Calu3 (cell line): ENCODE measurements at regions not wholly inside any gene's neighbourhood (a gene's known extent, or its start where the extent isn't known, plus 50 kb on each side); places are given as distances from the start of the nearest gene placed in this dataset.

Source experiments
- BruUV-seq: library from RNA; stranded (reverse); fragments of 400-500 nt; replicated peaks from 2 replicates; lab custom pipeline; 2021; lab: Mats Ljungman, UMichigan
- CTCF ChIA-PET: fragments of 300-600 bp; sonication (Branson Sonifier 250); formaldehyde crosslinking; loops from one replicate; lab custom pipeline; 2022; ENCODE audit warnings: antibody characterized with exemption; lab: Charles Lee
- DNase-seq: peaks from one replicate; pipeline ENCODE4 v3.0.0; 2022
- H3K27ac Mint-ChIP-seq: one replicate; pipeline ENCODE4 v1.8.0; 2022; ENCODE audit warnings: mixed read lengths; ENCODE audit not compliant: unreplicated experiment
- H3K27me3 Mint-ChIP-seq: one replicate; pipeline ENCODE4 v1.8.0; 2022; ENCODE audit warnings: mixed read lengths; ENCODE audit not compliant: unreplicated experiment
- H3K36me3 Mint-ChIP-seq: one replicate; pipeline ENCODE4 v1.8.0; 2022; ENCODE audit warnings: mild to moderate bottlenecking, moderate library complexity, mixed read lengths; ENCODE audit not compliant: insufficient read depth, unreplicated experiment
- H3K4me1 Mint-ChIP-seq: one replicate; pipeline ENCODE4 v1.8.0; 2022; ENCODE audit warnings: mild to moderate bottlenecking, low read depth, mixed read lengths; ENCODE audit not compliant: unreplicated experiment
- H3K4me3 Mint-ChIP-seq: one replicate; pipeline ENCODE4 v1.8.0; 2022; ENCODE audit warnings: mild to moderate bottlenecking, low read depth, moderate library complexity, mixed read lengths; ENCODE audit not compliant: unreplicated experiment
- H3K9me3 Mint-ChIP-seq: one replicate; pipeline ENCODE4 v1.8.0; 2022; ENCODE audit warnings: low read depth, mixed read lengths; ENCODE audit not compliant: unreplicated experiment
- intact Hi-C: fragments of 100-400 bp; cut with micrococcal nuclease; formaldehyde crosslinking; loops from one replicate; pipeline ENCODE4 v1.10.0; 2022; ENCODE audit not compliant: unreplicated experiment
- TF ChIP-seq, protein P1 (sequence below): fragments of 200-600 bp; IDR thresholded peaks from one replicate; pipeline ENCODE4 v1.8.0; 2022; ENCODE audit warnings: antibody characterized with exemption; ENCODE audit not compliant: unreplicated experiment

DNA sequence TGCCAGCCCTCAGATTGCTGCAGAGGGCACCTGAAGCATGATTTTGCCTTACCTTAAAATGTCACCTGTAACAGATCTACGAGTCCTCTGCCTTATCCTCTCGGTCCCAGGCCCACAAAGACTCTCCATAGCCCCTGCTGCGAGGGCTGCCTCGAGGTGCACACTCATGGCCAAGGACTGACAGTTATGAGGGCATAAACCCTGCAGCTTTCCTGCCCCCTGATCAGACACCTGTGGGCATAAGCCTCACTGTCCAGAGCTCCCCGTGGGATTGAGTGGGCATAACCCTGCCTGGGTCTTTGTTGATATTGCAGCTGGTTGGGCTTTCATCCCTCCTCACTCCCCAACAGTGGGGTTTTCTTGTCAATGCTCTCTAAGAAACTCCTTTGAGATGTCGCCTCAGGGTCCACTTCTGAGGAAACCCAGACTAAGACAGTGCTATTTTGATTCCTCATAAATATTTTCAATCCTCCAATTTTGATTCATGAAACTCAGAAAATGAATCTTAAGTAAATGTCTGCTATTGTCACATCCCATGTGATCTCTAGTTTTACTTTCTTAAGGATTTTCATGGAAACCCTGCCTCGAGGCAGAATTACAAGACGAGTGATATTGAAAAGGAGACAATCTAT lies 108.5 kb upstream of the NCK2 start:
- Mint-ChIP-seq H3K36me3 (no peaks in the 10 kb centered on the region), H3K4me1 (peaks cover 1% of the 10 kb centered on the region), H3K9me3 (no peaks in the 10 kb centered on the region), H3K27ac (no peak overlapping the region), H3K4me3 (no peak overlapping the region), H3K27me3 (no peaks in the 10 kb centered on the region)
- no TSS peak for BruUV-seq
- TF ChIP-seq, protein P1, sequence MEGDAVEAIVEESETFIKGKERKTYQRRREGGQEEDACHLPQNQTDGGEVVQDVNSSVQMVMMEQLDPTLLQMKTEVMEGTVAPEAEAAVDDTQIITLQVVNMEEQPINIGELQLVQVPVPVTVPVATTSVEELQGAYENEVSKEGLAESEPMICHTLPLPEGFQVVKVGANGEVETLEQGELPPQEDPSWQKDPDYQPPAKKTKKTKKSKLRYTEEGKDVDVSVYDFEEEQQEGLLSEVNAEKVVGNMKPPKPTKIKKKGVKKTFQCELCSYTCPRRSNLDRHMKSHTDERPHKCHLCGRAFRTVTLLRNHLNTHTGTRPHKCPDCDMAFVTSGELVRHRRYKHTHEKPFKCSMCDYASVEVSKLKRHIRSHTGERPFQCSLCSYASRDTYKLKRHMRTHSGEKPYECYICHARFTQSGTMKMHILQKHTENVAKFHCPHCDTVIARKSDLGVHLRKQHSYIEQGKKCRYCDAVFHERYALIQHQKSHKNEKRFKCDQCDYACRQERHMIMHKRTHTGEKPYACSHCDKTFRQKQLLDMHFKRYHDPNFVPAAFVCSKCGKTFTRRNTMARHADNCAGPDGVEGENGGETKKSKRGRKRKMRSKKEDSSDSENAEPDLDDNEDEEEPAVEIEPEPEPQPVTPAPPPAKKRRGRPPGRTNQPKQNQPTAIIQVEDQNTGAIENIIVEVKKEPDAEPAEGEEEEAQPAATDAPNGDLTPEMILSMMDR = no peak
- CTCF ChIA-PET = interaction anchor here (0.6 kb wide), 2 partner anchors 50 to 146 kb away, joined by 3 to 5 read pairs; no protein-coding TSS in a partner anchor
- DNase-seq = no peak
- intact Hi-C loops = no loop called here

DNA sequence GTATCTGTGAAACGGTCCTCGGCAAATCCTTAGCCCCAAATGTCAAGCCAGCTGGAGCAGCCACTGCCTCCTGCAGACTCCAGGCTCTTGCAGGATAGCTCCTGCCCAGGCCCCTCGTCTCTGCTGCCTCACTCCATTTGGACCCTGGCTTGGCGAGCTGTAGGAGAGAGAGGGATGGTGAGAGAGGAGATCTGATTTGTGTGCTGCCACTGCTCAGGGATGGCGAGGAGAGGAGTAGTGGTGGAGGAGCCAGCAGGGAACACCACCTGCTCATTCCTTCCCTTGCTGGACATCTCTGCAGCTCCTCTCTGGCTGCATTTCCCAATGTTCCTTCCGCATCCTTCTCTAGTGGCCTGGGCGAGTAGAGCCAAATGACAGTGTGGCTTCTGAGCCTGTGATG lies 109.1 kb upstream of the NCK2 start:
- BruUV-seq = no TSS peak
- H3K27me3 Mint-ChIP-seq = no peaks in the 10 kb centered on the region
- no peak for DNase-seq
- no peaks in the 10 kb centered on the region for H3K4me1 Mint-ChIP-seq
- intact Hi-C loops = no loop called here
- no peaks in the 10 kb centered on the region for H3K9me3 Mint-ChIP-seq
- CTCF ChIA-PET = interaction anchor here (0.5 to 0.6 kb wide), 3 partner anchors 15 to 147 kb away, joined by 3 to 7 read pairs (median 5); no protein-coding TSS in a partner anchor
- TF ChIP-seq, protein P1 = no peak
- no peak overlapping the region for H3K4me3 Mint-ChIP-seq
- no peak overlapping the region for H3K27ac Mint-ChIP-seq
- no peaks in the 10 kb centered on the region for H3K36me3 Mint-ChIP-seq

DNA sequence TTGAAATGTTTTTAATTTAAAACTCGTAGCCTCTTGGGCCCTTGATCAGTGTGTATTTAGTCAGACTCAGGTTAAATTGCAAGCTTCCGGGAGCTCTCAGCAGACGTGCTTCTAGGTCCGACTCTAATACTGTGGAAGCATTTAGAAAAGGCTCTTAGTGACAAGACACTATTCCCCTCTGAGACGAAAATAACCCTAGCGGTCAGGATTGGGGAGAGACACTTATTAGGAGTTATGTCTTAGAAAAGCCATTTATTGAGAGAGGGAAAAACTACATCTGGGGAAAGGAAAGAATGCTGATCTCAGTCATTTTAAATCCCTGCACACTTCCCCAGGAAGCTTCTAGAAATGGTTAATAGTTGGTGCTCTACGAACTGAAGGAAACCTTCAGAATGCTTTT lies 110.5 kb upstream of the NCK2 start:
- no peak for DNase-seq
- no peaks in the 10 kb centered on the region for H3K9me3 Mint-ChIP-seq
- H3K27me3 Mint-ChIP-seq = peaks cover 12% of the 10 kb centered on the region
- H3K4me3 Mint-ChIP-seq = no peak overlapping the region
- no peak overlapping the region for H3K27ac Mint-ChIP-seq
- TF ChIP-seq, protein P1 = no peak
- no peaks in the 10 kb centered on the region for H3K4me1 Mint-ChIP-seq
- intact Hi-C loops = no loop called here
- no TSS peak for BruUV-seq
- H3K36me3 Mint-ChIP-seq = no peaks in the 10 kb centered on the region
- CTCF ChIA-PET = no interaction called here

DNA sequence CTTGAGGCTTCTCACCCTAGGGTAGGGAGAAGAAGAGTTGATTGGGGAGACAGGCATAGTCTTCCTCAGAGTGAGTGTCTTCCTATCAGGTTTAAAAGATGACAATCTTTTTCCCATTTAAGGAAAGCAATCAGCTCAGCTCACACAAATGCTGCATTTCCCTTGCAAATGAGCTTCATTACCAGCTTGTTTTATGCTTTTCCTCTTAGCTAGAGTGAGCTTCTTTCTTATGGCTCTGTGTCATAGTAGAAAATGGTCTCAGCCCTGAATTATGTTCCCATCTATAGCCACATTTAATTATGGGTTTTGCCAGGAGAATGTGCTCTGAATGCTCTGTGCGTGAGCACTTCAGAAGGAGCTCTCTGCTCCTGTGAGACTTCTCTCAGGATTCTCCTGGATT lies 112.8 kb upstream of the NCK2 start:
- H3K27ac Mint-ChIP-seq = no peak overlapping the region
- H3K9me3 Mint-ChIP-seq = peaks cover 5% of the 10 kb centered on the region
- CTCF ChIA-PET = no interaction called here
- peaks cover 34% of the 10 kb centered on the region for H3K27me3 Mint-ChIP-seq
- BruUV-seq = no TSS peak
- DNase-seq = no peak
- intact Hi-C loops = no loop called here
- TF ChIP-seq, protein P1 = no peak
- H3K36me3 Mint-ChIP-seq = no peaks in the 10 kb centered on the region
- no peak overlapping the region for H3K4me3 Mint-ChIP-seq
- no peaks in the 10 kb centered on the region for H3K4me1 Mint-ChIP-seq
